IMR-90 (cell line): ENCODE measurements at regions not wholly inside any gene's neighbourhood (a gene's known extent, or its start where the extent isn't known, plus 50 kb on each side); places are given as distances from the start of the nearest gene placed in this dataset.

Source experiments
- ATAC-seq: fragments of 200-7000 bp; cut with Tn5 transposase; 2 replicates; pipeline ENCODE4 v1.9.1; 2020; ENCODE audit warnings: low read depth, mild to moderate bottlenecking, moderate library complexity
- BruUV-seq: library from RNA; stranded (reverse); fragments of 400-500 nt; replicated peaks from 2 replicates; lab custom pipeline; 2021; lab: Mats Ljungman, UMichigan
- CTCF ChIA-PET: fragments of 300-600 bp; formaldehyde crosslinking; extraction: SDS; loops from one replicate; lab custom pipeline; 2021; ENCODE audit warnings: antibody characterized with exemption; lab: Yijun Ruan, JAX
- POLR2A ChIA-PET: fragments of 300-600 bp; sonication (Branson Sonifier 250); formaldehyde crosslinking; loops from one replicate; lab custom pipeline; 2022; ENCODE audit warnings: antibody characterized with exemption; ENCODE audit not compliant: unreplicated experiment; lab: Charles Lee
- DNase-seq: peaks from one replicate; pipeline ENCODE4 v3.0.0; 2013
- H2AFZ ChIP-seq: replicated peaks from 2 replicates; pipeline ENCODE3; 2013; ENCODE audit warnings: low read length, mild to moderate bottlenecking; ENCODE audit not compliant: poor library complexity
- H2AK5ac ChIP-seq: 2 replicates; pipeline ENCODE4 v1.6.1; 2013; ENCODE audit warnings: low read depth, low read length, inconsistent platforms
- H2AK9ac ChIP-seq: replicated peaks from 2 replicates; pipeline ENCODE3; 2013; ENCODE audit warnings: mild to moderate bottlenecking, low read depth, low read length, moderate library complexity; ENCODE audit not compliant: poor library complexity
- H2BK120ac ChIP-seq: 2 replicates; pipeline ENCODE4 v1.6.1; 2013; ENCODE audit warnings: low read depth, low read length, inconsistent platforms
- H2BK15ac ChIP-seq: 3 replicates; pipeline ENCODE4 v1.6.1; 2013; ENCODE audit warnings: low read depth, low read length, inconsistent platforms
- H2BK20ac ChIP-seq: 2 replicates; pipeline ENCODE4 v1.6.1; 2013; ENCODE audit warnings: low read depth, mild to moderate bottlenecking, inconsistent platforms, low read length, moderate library complexity
- H2BK5ac ChIP-seq: 2 replicates; pipeline ENCODE4 v1.6.1; 2013; ENCODE audit warnings: mild to moderate bottlenecking, low read depth, low read length, inconsistent platforms; ENCODE audit not compliant: poor library complexity, severe bottlenecking
- H3K14ac ChIP-seq: replicated peaks from 2 replicates; pipeline ENCODE4 v1.6.1; 2013; ENCODE audit warnings: low read depth, low read length, inconsistent platforms
- H3K18ac ChIP-seq: 2 replicates; pipeline ENCODE4 v1.6.1; 2013; ENCODE audit warnings: low read depth, low read length, control low read depth
- H3K23ac ChIP-seq: 2 replicates; pipeline ENCODE4 v1.6.1; 2013; ENCODE audit warnings: low read depth, low read length, inconsistent platforms
- H3K27ac ChIP-seq: 2 replicates; pipeline ENCODE4 v1.5.1; 2013; ENCODE audit warnings: mild to moderate bottlenecking, control low read depth, low read length; ENCODE audit not compliant: insufficient read depth
- H3K27me3 ChIP-seq: 2 replicates; pipeline ENCODE4 v1.6.1; 2013; ENCODE audit warnings: low read length; ENCODE audit not compliant: control insufficient read depth, insufficient read depth
- H3K36me3 ChIP-seq: 2 replicates; pipeline ENCODE4 v1.6.1; 2013; ENCODE audit warnings: low read length, mixed read lengths; ENCODE audit not compliant: control insufficient read depth, insufficient read depth
- H3K4ac ChIP-seq: 2 replicates; pipeline ENCODE4 v1.6.1; 2013; ENCODE audit warnings: low read depth, low read length, inconsistent platforms
- H3K4me1 ChIP-seq: 2 replicates; pipeline ENCODE4 v1.6.1; 2013; ENCODE audit warnings: low read length, mixed read lengths; ENCODE audit not compliant: control insufficient read depth, insufficient read depth
- H3K4me2 ChIP-seq: 2 replicates; pipeline ENCODE4 v1.6.1; 2013; ENCODE audit warnings: low read depth, mild to moderate bottlenecking, control low read depth, low read length, moderate library complexity
- H3K4me3 ChIP-seq: 2 replicates; pipeline ENCODE4 v1.5.1; 2013; ENCODE audit warnings: low read depth, mild to moderate bottlenecking, control low read depth, low read length, moderate library complexity; ENCODE audit not compliant: insufficient read depth
- H3K56ac ChIP-seq: 2 replicates; pipeline ENCODE4 v1.6.1; 2013; ENCODE audit warnings: low read length, inconsistent platforms; ENCODE audit not compliant: insufficient read depth; ENCODE audit errors: extremely low read depth
- H3K79me1 ChIP-seq, 2 experiments: 2 replicates each; pipeline ENCODE4 v1.6.1; 2013; ENCODE audit warnings: low read length in 2 of 2, inconsistent platforms in 1 of 2, low read depth in 1 of 2
- H3K9ac ChIP-seq: 2 replicates; pipeline ENCODE4 v1.6.1; 2013; ENCODE audit warnings: low read depth, low read length, control low read depth
- H3K9me1 ChIP-seq: 2 replicates; pipeline ENCODE4 v1.6.1; 2013; ENCODE audit warnings: low read length, inconsistent platforms; ENCODE audit not compliant: insufficient read depth
- H3K9me3 ChIP-seq: 2 replicates; pipeline ENCODE4 v1.6.1; 2013; ENCODE audit warnings: low read length; ENCODE audit not compliant: control insufficient read depth, insufficient read depth
- H4K20me1 ChIP-seq: 2 replicates; pipeline ENCODE4 v1.6.1; 2013; ENCODE audit warnings: low read length, inconsistent platforms; ENCODE audit not compliant: insufficient read depth
- H4K5ac ChIP-seq: 2 replicates; pipeline ENCODE4 v1.6.1; 2013; ENCODE audit warnings: mild to moderate bottlenecking, low read depth, low read length, control low read depth
- H4K8ac ChIP-seq, 2 experiments: 2 replicates each; pipeline ENCODE4 v1.6.1; 2013; ENCODE audit warnings: low read depth in 2 of 2, low read length in 2 of 2, control low read depth in 1 of 2, inconsistent platforms in 1 of 2
- H4K91ac ChIP-seq: 2 replicates; pipeline ENCODE4 v1.6.1; 2013; ENCODE audit warnings: low read depth, low read length, inconsistent platforms; ENCODE audit not compliant: insufficient read depth
- BHLHE40 ChIP-seq: fragments of 150-350 bp; IDR thresholded peaks from 2 replicates; pipeline ENCODE4 v1.6.1; 2016; ENCODE audit warnings: mild to moderate bottlenecking, low read depth, low read length
- FOS ChIP-seq: fragments of 150-350 bp; IDR thresholded peaks from 2 replicates; pipeline ENCODE4 v1.6.1; 2016; ENCODE audit warnings: low read depth, low read length
- RCOR1 ChIP-seq: IDR thresholded peaks from 2 replicates; pipeline ENCODE4 v1.6.1; 2012; ENCODE audit warnings: mild to moderate bottlenecking, low read length, improper control_type of control experiment; ENCODE audit not compliant: insufficient replicate concordance
- WGBS, 2 experiments: methylation state at CpG; one replicate each; pipeline versions ENCODE4 v1.1.5 to v1.1.7; 2013; ENCODE audit warnings: missing lambda C conversion rate in 2 of 2; ENCODE audit not compliant: insufficient read length in 1 of 2; ENCODE audit errors: extremely low coverage in 2 of 2; 5-methylcytosine and 5-hydroxymethylcytosine counted together
- dilution Hi-C: fragments of 300-500 bp; cut with HindIII; formaldehyde crosslinking; loops from one replicate; pipeline ENCODE4 v1.14.3; 2018; ENCODE audit warnings: low sequenced_read_pairs; ENCODE audit not compliant: unreplicated experiment
- in situ Hi-C: fragments of 300-500 bp; cut with MboI; formaldehyde crosslinking; loops from 3 replicates; pipeline ENCODE4 v1.14.3; 2019; ENCODE audit warnings: low sequenced_read_pairs, inconsistent platforms, mixed read lengths
- intact Hi-C: fragments of 100-400 bp; cut with micrococcal nuclease; formaldehyde crosslinking; loops from 2 replicates; pipeline ENCODE4 v1.10.0; 2022
- TF ChIP-seq, protein P1 (sequence below): conservative IDR thresholded peaks from 2 replicates; pipeline ENCODE4 v1.5.1; 2012; ENCODE audit warnings: mild to moderate bottlenecking, low read depth, low read length, improper control_type of control experiment

DNA sequence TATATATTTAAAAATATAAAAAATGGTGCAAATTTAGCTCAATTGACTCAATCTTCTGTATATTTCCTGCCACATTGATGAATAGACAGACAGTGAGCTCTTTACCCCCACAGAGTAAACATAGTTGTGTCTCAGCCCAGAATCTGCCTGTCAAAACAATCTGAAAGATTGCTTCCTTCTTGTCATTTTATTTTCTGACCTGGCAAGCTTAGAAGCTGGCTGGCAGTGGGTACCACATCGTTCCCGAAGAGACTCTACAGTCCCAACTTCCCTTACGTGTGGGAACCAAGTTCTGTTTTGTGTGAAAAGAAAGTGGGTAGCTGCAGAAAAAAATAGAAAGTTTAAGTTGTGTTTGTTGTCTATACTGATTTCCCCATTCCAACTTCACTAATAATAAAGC lies 629.3 kb upstream of the NEGR1 start:
- H3K4me1 ChIP-seq: no peaks in the 10 kb centered on the region
- no peak overlapping the region for H2AK5ac ChIP-seq
- no peak overlapping the region for H4K5ac ChIP-seq
- no peak overlapping the region for H2BK15ac ChIP-seq
- in situ Hi-C loops: no loop called here
- no peak overlapping the region for H4K91ac ChIP-seq
- no peaks in the 10 kb centered on the region for H3K79me1 ChIP-seq
- no peak overlapping the region for H2BK120ac ChIP-seq
- H4K20me1 ChIP-seq: no peaks in the 10 kb centered on the region
- H4K8ac ChIP-seq: no peak overlapping the region
- no peaks in the 10 kb centered on the region for H3K9me1 ChIP-seq
- BruUV-seq: no TSS peak
- no CpG with 5 or more reads among the region's 3 CpGs for WGBS, 2 experiments
- DNase-seq: no peak
- H3K14ac ChIP-seq: no peak overlapping the region
- H3K9ac ChIP-seq: no peak overlapping the region
- H3K18ac ChIP-seq: no peak overlapping the region
- H3K27ac ChIP-seq: no peak overlapping the region
- H2BK20ac ChIP-seq: no peak overlapping the region
- POLR2A ChIA-PET: no interaction called here
- TF ChIP-seq FOS (no peak), BHLHE40 (no peak), RCOR1 (no peak)
- TF ChIP-seq, protein P1, sequence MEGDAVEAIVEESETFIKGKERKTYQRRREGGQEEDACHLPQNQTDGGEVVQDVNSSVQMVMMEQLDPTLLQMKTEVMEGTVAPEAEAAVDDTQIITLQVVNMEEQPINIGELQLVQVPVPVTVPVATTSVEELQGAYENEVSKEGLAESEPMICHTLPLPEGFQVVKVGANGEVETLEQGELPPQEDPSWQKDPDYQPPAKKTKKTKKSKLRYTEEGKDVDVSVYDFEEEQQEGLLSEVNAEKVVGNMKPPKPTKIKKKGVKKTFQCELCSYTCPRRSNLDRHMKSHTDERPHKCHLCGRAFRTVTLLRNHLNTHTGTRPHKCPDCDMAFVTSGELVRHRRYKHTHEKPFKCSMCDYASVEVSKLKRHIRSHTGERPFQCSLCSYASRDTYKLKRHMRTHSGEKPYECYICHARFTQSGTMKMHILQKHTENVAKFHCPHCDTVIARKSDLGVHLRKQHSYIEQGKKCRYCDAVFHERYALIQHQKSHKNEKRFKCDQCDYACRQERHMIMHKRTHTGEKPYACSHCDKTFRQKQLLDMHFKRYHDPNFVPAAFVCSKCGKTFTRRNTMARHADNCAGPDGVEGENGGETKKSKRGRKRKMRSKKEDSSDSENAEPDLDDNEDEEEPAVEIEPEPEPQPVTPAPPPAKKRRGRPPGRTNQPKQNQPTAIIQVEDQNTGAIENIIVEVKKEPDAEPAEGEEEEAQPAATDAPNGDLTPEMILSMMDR: no peak
- no peak overlapping the region for H3K56ac ChIP-seq
- intact Hi-C loops: no loop called here
- H3K9me3 ChIP-seq: 0 out of 2 replicates have a peak, but pooled peaks cover 2% of the 10 kb centered on the region
- H2BK5ac ChIP-seq: no peak overlapping the region
- H3K4ac ChIP-seq: no peak overlapping the region
- no peak overlapping the region for H3K23ac ChIP-seq
- CTCF ChIA-PET: no interaction called here
- no peak overlapping the region for H3K4me3 ChIP-seq
- no peak overlapping the region for H2AK9ac ChIP-seq
- no peak overlapping the region for H2AFZ ChIP-seq
- H3K36me3 ChIP-seq: no peaks in the 10 kb centered on the region
- no peaks in the 10 kb centered on the region for H3K27me3 ChIP-seq
- dilution Hi-C loops: no loop called here
- no peak for ATAC-seq
- H3K4me2 ChIP-seq: no peak overlapping the region
